NCI-H146 treated with DMSO at 0.1 percent for 48 hours (cell line): ENCODE measurements at regions not wholly inside any gene's neighbourhood (a gene's known extent, or its start where the extent isn't known, plus 50 kb on each side); places are given as distances from the start of the nearest gene placed in this dataset.

Source experiments
- DNase-seq: peaks from one replicate; lab custom pipeline; 2025; ENCODE audit not compliant: unreplicated experiment; lab: John Stamatoyannopoulos, UW

DNA sequence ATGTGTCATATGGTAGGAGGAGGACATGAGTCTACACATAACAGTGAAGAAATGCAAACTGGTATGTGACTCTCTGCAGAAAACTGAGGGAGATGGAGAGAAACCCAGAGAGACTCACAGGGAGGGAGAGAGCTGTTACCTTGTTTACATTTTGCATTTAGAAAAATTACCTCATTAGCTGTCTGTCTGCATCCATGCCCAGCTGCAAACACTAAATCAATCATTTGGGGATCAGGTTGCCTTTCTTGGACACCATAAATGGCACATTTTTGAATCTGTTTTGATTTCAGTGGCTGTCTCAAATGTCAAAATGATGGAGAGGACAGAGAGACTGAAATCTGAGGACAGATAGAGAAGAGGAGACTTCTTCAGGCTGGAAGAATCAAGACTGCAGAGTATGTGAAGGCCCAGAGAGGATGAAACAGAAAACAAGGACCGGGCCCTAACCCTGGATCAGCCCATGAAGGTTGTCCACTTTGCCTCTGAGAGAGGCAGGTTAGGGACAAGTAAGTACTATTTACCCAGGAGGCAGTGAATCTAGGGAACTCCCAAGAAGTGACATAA is 92.2 kb downstream of the UNC5CL start:
- no peak for DNase-seq

DNA sequence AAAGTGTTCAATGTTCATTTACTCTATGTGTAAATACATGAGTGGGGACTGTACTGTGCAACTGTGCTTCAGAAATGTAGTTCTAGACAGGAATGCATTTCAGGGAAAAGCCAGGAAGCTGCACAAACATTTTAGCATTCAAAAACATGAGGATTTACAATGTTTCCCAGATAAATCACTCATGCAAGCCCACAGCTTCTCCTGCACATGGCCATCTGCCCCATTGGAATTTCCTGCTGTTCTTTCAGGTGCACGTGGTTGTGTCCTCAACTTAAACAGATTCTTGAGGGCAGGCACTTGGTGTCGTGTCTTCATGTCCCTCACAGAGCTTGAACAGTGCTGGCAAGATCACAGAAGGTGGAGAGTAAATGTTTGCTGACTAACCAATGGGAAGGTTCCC is 101.5 kb downstream of the UNC5CL start:
- DNase-seq = no peak

DNA sequence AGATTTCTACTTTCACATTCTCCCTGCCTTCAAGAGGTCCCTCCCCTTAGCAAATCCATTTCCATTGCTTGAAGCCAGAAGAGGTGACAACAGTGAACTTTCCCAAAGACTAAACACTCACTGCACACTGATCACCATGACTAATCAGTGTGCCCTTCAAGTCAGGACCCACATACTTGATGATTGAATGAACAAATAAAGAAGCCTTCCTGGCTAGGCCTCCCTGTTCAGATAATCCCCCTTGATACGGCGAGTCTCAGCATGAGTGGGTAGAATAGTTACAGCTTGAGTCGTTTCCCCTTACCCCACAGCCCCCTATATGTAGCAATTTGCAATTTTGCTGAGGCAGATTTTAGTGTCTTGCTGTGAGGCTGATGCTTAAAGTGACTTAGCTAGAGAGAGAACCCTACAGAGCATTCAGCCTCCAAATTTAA is 102.2 kb downstream of the UNC5CL start:
- DNase-seq = no peak

GRCh38 chr6:40933864-40934263 is 105.2 kb downstream of the UNC5CL start:
- no peak for DNase-seq

DNA sequence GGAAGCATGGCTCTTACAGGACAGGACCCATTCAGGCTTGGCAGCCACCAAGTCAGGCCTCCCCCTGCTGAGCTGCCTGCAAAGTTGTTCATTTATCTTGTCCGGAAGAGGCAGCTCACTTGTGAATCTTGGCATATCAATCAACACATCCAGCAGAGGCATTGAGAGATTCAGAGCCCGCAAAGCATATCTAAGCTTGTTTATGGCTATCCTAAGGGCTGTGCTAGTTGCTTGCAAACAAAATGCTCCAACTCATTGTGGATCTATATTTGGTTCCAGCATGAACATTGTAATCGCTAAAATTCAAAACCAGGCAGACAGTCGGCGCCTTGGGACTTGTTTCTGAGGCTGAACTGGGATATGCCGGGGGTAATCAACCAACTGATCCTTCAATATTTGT is 106.1 kb downstream of the UNC5CL start:
- no peak for DNase-seq

GRCh38 chr6:40932366-40932765 is 106.7 kb downstream of the UNC5CL start:
- DNase-seq = no peak

DNA sequence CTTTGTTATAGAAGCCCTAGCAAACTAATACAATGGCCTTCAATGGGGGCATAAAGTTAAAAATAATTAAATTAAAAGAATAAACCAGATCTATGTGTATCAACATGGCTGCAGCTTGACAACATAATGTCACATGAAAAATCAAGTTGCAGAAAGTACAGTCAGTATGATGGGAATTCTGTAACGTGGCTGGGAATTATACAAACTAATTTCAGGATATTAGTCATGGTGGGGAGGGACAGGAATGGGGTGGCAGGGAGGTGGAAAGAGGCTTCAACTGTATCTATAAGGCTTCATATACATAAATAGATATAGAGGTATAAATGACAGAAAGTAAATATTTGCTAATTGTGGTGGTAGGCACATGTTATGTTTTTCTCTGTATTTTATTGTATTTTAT is 107.1 kb downstream of the UNC5CL start:
- DNase-seq = no peak

DNA sequence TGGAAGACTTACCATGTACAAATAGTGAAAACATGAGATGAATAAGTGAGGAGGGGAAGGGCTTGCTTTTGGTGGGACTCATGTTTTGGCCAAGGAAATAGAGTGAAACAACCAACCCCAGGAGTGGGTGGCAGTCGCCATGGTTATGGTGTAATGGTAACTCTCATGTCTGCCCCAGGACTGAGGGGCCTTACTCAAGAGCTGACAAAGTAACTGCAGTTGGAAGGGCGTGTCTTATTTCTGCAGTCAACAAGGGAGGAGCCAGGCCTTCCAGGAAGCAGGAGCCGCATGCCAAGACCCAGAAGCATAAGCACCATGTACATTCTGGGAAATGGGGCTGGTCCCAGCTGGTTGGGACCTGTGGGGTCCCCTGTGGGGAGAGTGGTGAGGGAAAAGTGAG is 108.5 kb downstream of the UNC5CL start:
- no peak for DNase-seq

- DNase-seq = no peak
Measured at GRCh38 chr6:40930045-40930444, 109.0 kb downstream of the UNC5CL start.

DNA sequence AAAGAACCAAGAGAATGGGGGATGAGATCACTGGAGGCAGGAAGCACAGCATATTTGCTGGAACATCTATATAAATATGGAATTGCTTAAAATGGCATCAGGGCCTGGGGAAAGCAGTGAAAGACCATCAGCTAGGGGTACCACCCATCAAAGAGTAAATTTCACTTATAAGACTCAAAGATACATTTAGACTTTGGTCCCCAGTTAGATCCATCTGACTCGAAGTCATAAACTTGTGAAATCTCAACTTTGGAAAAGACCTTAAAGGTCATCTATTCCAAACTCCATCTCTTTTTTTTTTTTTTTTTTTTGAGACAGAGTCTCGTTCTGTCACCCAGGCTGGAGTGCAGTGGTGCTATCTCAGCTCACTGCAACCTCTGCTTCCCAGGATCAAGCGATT is 109.8 kb downstream of the UNC5CL start:
- DNase-seq = no peak

DNA sequence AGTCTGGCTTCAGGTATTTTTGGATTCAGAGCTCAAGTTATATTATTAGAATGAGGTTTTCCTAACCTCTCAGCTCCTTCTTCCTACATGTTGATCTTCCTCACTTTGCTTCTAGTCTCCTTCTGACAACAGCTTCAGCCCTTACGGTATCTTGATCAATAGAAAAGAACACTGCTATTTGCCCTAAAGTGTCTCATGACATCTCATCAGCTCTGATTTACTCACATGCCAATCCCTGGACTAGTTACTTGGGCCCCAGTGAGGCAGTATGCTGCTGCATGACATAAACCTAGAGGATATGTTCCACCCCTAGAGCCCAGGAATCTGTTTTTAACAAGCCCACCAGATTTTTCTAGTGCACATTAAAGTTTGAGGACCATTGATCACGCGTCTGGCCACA is 110.3 kb downstream of the UNC5CL start:
- no peak for DNase-seq

DNA sequence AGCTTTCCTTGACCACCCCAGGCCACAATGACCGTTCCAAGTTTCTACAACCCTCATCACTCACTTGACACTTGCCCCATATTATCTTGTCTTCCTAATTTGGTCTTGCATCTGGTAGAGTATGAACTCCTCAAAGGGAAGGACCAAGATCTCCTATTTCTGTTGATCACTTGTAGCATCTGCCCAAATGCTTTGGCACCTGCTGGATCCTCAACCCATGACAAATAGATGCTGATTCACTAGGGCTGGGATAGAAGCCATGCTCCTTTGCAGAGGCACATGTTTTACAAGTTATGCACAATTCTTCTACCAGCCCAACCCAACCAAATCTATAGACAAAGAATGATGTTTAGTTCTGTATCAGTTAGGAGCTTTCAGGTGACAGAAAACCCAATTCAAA is 110.7 kb downstream of the UNC5CL start:
- no peak for DNase-seq

DNA sequence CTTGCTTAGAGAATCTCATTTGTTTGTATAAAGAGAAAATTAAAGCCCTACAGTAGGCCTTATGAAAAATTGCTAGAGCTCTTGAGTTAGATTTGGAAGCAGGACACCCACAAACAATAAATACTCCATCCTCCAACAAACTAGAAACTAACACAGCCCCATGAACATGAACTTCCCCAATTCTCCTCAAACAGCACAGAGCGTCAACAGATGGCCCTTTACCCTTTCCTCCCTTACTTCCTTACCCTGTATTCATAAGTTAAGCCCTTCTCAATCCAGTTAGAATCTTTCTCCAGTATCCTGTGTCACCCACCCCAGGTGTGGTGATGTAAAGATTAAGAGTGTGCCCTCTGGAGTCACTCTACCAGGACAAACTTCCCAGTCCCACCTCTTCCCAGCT is 113.7 kb downstream of the UNC5CL start:
- DNase-seq = no peak

- DNase-seq = no peak
Measured at GRCh38 chr6:40924839-40925238, 114.2 kb downstream of the UNC5CL start.

- DNase-seq = no peak
Measured at GRCh38 chr6:40923880-40924279, 115.1 kb downstream of the UNC5CL start.

GRCh38 chr6:40923326-40923725 is 115.7 kb downstream of the UNC5CL start:
- no peak for DNase-seq

DNA sequence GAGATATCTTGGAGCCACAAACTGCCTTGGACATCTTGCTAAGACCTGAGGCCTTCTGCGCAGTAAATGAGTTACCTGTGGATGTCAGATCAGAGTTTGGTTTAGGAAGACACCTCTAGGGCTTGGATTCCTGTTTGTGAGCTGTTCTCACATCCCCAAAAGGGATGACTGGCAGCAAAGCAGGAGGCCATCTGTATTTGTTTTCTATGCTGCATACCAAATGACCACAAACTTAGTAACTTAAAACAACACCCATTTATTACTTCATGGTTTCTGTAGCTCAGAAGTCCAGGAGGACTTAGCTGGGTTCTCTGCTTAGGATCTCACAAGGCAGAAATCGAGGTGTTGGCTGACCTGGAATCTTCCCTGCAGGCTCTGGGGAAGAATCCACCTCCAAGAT is 116.7 kb downstream of the UNC5CL start:
- no peak for DNase-seq

DNA sequence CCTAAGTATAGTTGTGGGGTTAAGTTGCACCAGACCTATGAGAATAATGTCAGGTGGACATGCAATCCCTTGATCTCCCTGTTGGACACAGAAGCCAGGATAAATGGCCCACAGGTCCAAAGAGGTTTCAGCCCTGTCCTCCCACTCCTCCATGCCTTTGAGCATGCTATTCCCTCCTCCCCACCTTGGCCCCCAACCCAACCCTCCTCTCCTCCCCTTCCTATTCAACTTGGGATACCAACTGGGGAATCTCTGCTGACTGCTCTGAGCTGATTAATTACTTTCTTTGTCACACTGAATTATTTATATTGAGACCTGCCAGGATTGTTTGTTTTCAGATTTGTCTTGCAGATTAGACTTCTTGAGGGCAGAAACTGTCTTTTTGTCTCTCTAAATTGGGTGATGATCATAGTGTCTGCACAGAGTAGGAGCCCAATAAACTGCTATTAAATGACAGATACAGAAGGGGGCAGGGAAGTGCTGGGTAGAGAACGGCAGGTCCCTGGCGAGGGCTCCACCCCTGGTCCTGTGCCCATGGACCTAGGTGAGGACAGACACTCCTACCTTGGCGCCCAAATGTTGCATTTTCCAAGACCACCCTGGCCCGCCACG is 120.9 kb downstream of the UNC5CL start:
- no peak for DNase-seq

DNA sequence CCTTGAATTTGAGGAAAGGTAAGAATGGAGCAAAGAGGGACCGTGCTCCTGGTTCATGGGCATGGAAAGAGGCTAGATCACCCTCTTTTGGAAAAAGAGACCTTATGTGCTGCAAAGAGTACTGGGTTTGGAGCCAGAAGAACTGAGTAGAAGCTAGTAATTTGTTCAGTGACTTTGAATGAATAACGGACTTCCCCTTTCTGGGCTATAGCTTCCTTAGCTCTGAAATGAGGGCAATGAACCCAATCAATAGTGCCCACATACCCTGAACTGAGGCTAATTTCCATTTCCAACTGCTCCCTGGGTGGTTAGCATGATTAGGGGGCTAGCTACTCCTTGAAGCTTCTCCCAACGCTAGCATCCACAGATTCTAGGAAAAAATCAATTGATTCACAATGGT is 121.4 kb downstream of the UNC5CL start:
- DNase-seq = no peak

- no peak for DNase-seq
Measured at GRCh38 chr6:40916845-40917244, 122.2 kb downstream of the UNC5CL start.

DNA sequence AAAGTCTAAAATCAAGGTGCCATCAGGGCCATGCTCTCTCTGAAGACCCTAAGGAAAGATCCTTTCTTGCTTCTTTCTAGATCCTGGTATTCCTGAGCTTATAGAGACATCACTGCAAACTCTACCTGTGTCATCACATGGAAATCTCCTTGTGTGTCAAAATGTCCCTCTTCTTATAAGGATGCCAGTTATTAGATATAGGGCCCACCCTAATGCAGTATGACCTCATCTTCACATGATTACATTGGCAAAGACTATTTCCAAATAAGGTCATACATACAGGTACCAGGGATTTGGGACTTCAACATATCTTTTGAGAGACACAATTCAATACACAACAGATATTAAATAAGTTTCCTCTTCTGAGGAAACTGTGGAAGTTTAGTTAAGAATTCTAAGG is 123.9 kb downstream of the UNC5CL start:
- no peak for DNase-seq

- no peak for DNase-seq
Measured at GRCh38 chr6:40914005-40914404, 125.0 kb downstream of the UNC5CL start.
